GM18951 (cell line): ENCODE measurements at regions not wholly inside any gene's neighbourhood (a gene's known extent, or its start where the extent isn't known, plus 50 kb on each side); places are given as distances from the start of the nearest gene placed in this dataset.
"Not testable (repeated sequence)": the region's sequence is repeated elsewhere in the genome, so short reads cannot be mapped to it uniquely, and the experiment has no call there.

Source experiments
- POLR2A ChIP-seq: IDR thresholded peaks from 4 replicates; pipeline ENCODE4 v1.6.1; 2011; ENCODE audit warnings: mild to moderate bottlenecking; ENCODE audit not compliant: insufficient read length, insufficient read depth; ENCODE audit errors: extremely low read depth
- in situ Hi-C: fragments of 300-500 bp; cut with MboI; formaldehyde crosslinking; loops from one replicate; pipeline ENCODE4 v1.12.0; 2022; ENCODE audit warnings: low sequenced_read_pairs, mixed read lengths, inconsistent platforms; ENCODE audit not compliant: unreplicated experiment

- in situ Hi-C loops: no loop called here
- TF ChIP-seq POLR2A: no peak
Measured at GRCh38 chr3:82194870-82195269, 433.4 kb upstream of the GBE1 start.

GRCh38 chr3:82186017-82186416, 424.6 kb upstream of the GBE1 start:
- in situ Hi-C loops: no loop called here
- no peak for TF ChIP-seq POLR2A

GRCh38 chr3:82179291-82179690, 417.8 kb upstream of the GBE1 start:
- in situ Hi-C loops: no loop called here
- TF ChIP-seq POLR2A: no peak

GRCh38 chr3:82178291-82178690, 416.8 kb upstream of the GBE1 start:
- in situ Hi-C loops: no loop called here
- TF ChIP-seq POLR2A: no peak

GRCh38 chr3:82177774-82178173, 416.3 kb upstream of the GBE1 start:
- TF ChIP-seq POLR2A: no peak
- in situ Hi-C loops: no loop called here

- in situ Hi-C loops: no loop called here
- no peak for TF ChIP-seq POLR2A
Measured at GRCh38 chr3:82165266-82165665, 403.8 kb upstream of the GBE1 start.

GRCh38 chr3:82163907-82164520, 402.6 kb upstream of the GBE1 start:
- no peak for TF ChIP-seq POLR2A
- in situ Hi-C loops: no loop called here

- in situ Hi-C loops: no loop called here
- TF ChIP-seq POLR2A: no peak
Measured at GRCh38 chr3:82157952-82158351, 396.5 kb upstream of the GBE1 start.

GRCh38 chr3:82153892-82154291, 392.4 kb upstream of the GBE1 start:
- in situ Hi-C loops: not testable (repeated sequence)

- TF ChIP-seq POLR2A: no peak
Measured at GRCh38 chr3:82145742-82146141, 384.3 kb upstream of the GBE1 start.

GRCh38 chr3:82144811-82145210, 383.4 kb upstream of the GBE1 start:
- TF ChIP-seq POLR2A: no peak
- in situ Hi-C loops: loop anchor here (25.0 kb wide), 1 partner anchor 483 kb away; no protein-coding TSS in a partner anchor

More at GRCh38 chr3:82145742-82146141, 384.3 kb upstream of the GBE1 start:
- in situ Hi-C loops: loop anchor here (25.0 kb wide), 1 partner anchor 483 kb away; no protein-coding TSS in a partner anchor

- in situ Hi-C loops: loop anchor here (25.0 kb wide), 1 partner anchor 482 kb away; no protein-coding TSS in a partner anchor
- no peak for TF ChIP-seq POLR2A
Measured at GRCh38 chr3:82143661-82144412, 382.4 kb upstream of the GBE1 start.

- in situ Hi-C loops: loop anchor here (25.0 kb wide), 1 partner anchor 479 kb away; no protein-coding TSS in a partner anchor
- no peak for TF ChIP-seq POLR2A
Measured at GRCh38 chr3:82141592-82141991, 380.1 kb upstream of the GBE1 start.

GRCh38 chr3:82137861-82138260, 376.4 kb upstream of the GBE1 start:
- in situ Hi-C loops: loop anchor here (25.0 kb wide), 1 partner anchor 476 kb away; no protein-coding TSS in a partner anchor
- TF ChIP-seq POLR2A: no peak

GRCh38 chr3:82137050-82137449, 375.6 kb upstream of the GBE1 start:
- TF ChIP-seq POLR2A: no peak
- in situ Hi-C loops: loop anchor here (25.0 kb wide), 1 partner anchor 475 kb away; no protein-coding TSS in a partner anchor
